Adrenal gland (tissue), 9 donors: ENCODE measurements at regions not wholly inside any gene's neighbourhood (a gene's known extent, or its start where the extent isn't known, plus 50 kb on each side); places are given as distances from the start of the nearest gene placed in this dataset.
"Not testable (repeated sequence)": the region's sequence is repeated elsewhere in the genome, so short reads cannot be mapped to it uniquely, and the experiment has no call there.

Source experiments
- DNase-seq, 7 donors: peaks; one replicate each; pipeline ENCODE4 v3.0.0-alpha.2; 2019 to 2020
- H3K27ac ChIP-seq, 5 donors: fragments of 200-600 bp; sonication (generic) in 4 of 5; 1 replicate in 3 of 5; 2 replicates in 2 of 5; pipeline versions ENCODE4 v1.5.1 to v1.8.0; 2016 to 2020; ENCODE audit warnings: mild to moderate bottlenecking in 1 of 5
- H3K27me3 ChIP-seq: fragments of 200-600 bp; 2 replicates; pipeline ENCODE4 v1.8.0; 2021
- H3K36me3 ChIP-seq, 2 donors: fragments of 200-600 bp; replicated peaks in 1 of 2; 1 replicate in 1 of 2; 2 replicates in 1 of 2; pipeline versions ENCODE4 v1.5.1 to v1.8.0; 2018 to 2022
- H3K4me1 ChIP-seq, 2 donors: fragments of 200-600 bp; replicated peaks in 1 of 2; 1 replicate in 1 of 2; 2 replicates in 1 of 2; pipeline versions ENCODE4 v1.5.1 to v1.8.0; 2018 to 2021
- H3K4me3 ChIP-seq, 4 donors: fragments of 200-600 bp; sonication (generic) in 3 of 4; one replicate each; pipeline ENCODE4 v1.5.1; 2016 to 2018
- H3K9me3 ChIP-seq, 3 donors: fragments of 200-600 bp; sonication (generic) in 1 of 3; replicated peaks in 1 of 3; 1 replicate in 2 of 3; 2 replicates in 1 of 3; pipeline versions ENCODE4 v1.5.1 to v1.8.0; 2016 to 2021
- POLR2A ChIP-seq, 2 donors: fragments of 450-650 bp; IDR thresholded peaks; one replicate each; pipeline ENCODE4 v1.6.1; 2017; ENCODE audit warnings: antibody characterized with exemption in 2 of 2, mild to moderate bottlenecking in 2 of 2, moderate library complexity in 1 of 2
- WGBS, 4 donors: extraction: QIAGEN DNeasy Blood & Tissue Kit in 2 of 4; methylation state at CpG; one replicate each; pipeline versions ENCODE4 v1.1.5 to v1.1.7; 2013 to 2017; 5-methylcytosine and 5-hydroxymethylcytosine counted together
- intact Hi-C, 2 donors: fragments of 100-400 bp; cut with DNase I; formaldehyde crosslinking; loops; one replicate each; pipeline versions ENCODE4 v1.14.1 to v1.15.0; 2022 to 2023
- TF ChIP-seq, protein P1 (sequence below), 6 experiments: fragments of 450-650 bp in 4 of 6; fragments of 200-600 bp in 2 of 6; sonication (generic) in 1 of 6; IDR thresholded peaks; 1 replicate in 5 of 6; 2 replicates in 1 of 6; pipeline versions ENCODE4 v1.5.1 to v1.8.0; 2016 to 2021; ENCODE audit warnings: antibody characterized with exemption in 6 of 6, mild to moderate bottlenecking in 2 of 6, moderate library complexity in 1 of 6
- donor health status: healthy with polysubstance abuse.
- donor health status: Bipolar disorder and iron deficiency.
- donor health status: DM: yes; HTN: yes; CAD: no.
- donor health status: DM: no; HTN: no; CAD: no.
- donor health status: DM: no; HTN: no; CAD: no.

DNA sequence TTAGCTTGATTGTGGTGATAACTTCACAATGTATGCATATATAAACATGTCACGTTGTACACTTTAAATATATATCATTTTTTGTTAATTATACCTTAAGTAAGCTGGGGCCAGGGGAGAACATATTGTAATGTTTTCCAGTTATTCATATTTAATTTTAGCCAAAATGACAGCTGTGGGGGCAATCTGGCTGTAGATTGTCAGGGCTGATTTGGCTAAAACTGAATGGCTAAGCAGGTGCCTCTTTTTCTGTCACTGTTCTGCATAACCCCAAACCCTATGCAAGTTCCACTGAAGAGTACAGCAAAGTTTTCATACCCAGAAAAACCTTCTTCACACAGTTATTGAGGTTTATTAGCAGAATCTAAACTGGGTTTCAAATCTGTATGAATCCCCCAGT, 318.2 kb downstream of the PTPRC start:
- H3K27ac ChIP-seq, result no peak overlapping the region
- H3K36me3 ChIP-seq, result no peaks in the 10 kb centered on the region
- intact Hi-C loops, result no loop called here
- no peaks in the 10 kb centered on the region for H3K4me1 ChIP-seq
- WGBS, 4 donors, result 66 to 81% (median 69%) methylated on average over 1 of the region's 1 CpG
- peaks cover 0 to 7% (median 0%) of the 10 kb centered on the region in 3 donors for H3K9me3 ChIP-seq
- H3K4me3 ChIP-seq, result no peak overlapping the region
- no peaks in the 10 kb centered on the region for H3K27me3 ChIP-seq
- no peak for DNase-seq
- TF ChIP-seq, protein P1, sequence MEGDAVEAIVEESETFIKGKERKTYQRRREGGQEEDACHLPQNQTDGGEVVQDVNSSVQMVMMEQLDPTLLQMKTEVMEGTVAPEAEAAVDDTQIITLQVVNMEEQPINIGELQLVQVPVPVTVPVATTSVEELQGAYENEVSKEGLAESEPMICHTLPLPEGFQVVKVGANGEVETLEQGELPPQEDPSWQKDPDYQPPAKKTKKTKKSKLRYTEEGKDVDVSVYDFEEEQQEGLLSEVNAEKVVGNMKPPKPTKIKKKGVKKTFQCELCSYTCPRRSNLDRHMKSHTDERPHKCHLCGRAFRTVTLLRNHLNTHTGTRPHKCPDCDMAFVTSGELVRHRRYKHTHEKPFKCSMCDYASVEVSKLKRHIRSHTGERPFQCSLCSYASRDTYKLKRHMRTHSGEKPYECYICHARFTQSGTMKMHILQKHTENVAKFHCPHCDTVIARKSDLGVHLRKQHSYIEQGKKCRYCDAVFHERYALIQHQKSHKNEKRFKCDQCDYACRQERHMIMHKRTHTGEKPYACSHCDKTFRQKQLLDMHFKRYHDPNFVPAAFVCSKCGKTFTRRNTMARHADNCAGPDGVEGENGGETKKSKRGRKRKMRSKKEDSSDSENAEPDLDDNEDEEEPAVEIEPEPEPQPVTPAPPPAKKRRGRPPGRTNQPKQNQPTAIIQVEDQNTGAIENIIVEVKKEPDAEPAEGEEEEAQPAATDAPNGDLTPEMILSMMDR (IDR thresholded peaks at IDR 0.05), result no peak
- no peak for TF ChIP-seq POLR2A (IDR thresholded peaks at IDR 0.05)

DNA sequence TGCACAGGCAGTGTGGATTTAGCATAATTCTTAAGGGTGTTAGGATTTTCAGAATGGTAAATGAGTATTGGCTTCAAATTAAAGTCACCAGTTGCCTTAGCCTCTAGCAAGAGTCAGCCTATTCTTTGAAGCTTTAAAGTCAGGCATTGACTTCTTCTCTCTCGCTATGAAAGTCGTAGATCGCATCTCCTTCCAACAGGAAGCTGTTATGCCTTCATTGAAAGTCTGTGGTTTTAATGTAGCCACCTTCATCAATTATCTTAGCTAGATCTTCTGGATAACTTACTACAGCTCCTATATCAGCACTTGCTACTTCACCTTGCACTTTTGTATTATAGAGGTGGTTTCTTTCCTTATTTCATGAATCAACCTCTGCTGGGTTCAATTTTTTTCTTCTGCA, 320.2 kb downstream of the PTPRC start:
- Histone ChIP-seq H3K9me3 (peaks cover 0 to 7% (median 0%) of the 10 kb centered on the region in 3 donors), H3K4me1 (no peaks in the 10 kb centered on the region), H3K36me3 (no peaks in the 10 kb centered on the region), H3K27me3 (no peaks in the 10 kb centered on the region), H3K4me3 (no peak overlapping the region), H3K27ac (no peak overlapping the region)
- TF ChIP-seq, protein P1 (IDR thresholded peaks at IDR 0.05), result no peak
- TF ChIP-seq POLR2A (IDR thresholded peaks at IDR 0.05), result no peak
- DNase-seq, result no peak
- intact Hi-C loops, result no loop called here
- WGBS, 4 donors, result 87 to 97% (median 92%) methylated on average over 3 of the region's 3 CpGs

DNA sequence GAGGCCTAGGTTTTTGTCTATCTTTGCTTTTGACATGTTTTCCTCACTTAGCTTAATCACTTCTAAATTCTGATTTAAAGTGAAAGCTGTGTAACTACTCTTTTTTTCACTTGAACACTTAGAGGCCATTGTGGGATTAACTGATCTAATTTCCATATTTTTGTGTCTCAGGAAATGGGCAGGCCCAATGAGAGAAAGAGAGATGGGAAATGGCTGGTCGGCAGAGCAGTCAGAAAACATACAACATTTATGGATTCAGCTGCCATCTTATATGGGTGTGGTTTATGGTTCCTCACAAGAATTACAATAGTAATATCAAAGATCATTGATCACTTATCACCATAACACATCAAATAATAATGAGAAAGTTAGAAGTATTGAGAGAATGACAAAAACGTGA, 320.8 kb downstream of the PTPRC start:
- peaks cover 0 to 7% (median 0%) of the 10 kb centered on the region in 3 donors for H3K9me3 ChIP-seq
- DNase-seq, result no peak
- H3K27ac ChIP-seq, result no peak overlapping the region
- H3K36me3 ChIP-seq, result no peaks in the 10 kb centered on the region
- TF ChIP-seq, protein P1 (IDR thresholded peaks at IDR 0.05), result no peak
- WGBS, 4 donors, result 64 to 86% (median 79%) methylated on average over 2 of the region's 2 CpGs
- H3K27me3 ChIP-seq, result no peaks in the 10 kb centered on the region
- no peaks in the 10 kb centered on the region for H3K4me1 ChIP-seq
- H3K4me3 ChIP-seq, result no peak overlapping the region
- intact Hi-C loops, result no loop called here

DNA sequence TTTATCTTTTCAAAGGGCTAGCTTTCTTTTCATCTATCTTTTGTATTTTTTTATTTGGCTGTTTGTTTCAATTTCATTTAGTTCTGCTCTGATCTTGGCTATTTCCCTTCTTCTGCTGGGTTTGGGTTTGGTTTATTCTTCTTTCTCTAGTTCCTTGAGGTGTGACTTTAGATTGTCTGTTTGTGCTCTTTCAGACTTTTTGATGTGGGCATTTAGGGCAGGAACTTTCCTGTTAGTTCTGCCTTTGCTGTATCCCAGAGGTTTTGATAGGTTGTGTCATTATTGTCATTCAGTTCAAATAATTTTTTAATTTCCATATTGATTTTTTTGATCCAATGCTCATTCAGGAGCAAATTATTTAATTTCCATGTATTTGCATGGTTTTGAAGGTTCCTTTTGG, 325.0 kb downstream of the PTPRC start:
- H3K4me1 ChIP-seq, H3K27me3 ChIP-seq, H3K36me3 ChIP-seq, intact Hi-C loops, H3K9me3 ChIP-seq, H3K4me3 ChIP-seq, DNase-seq, H3K27ac ChIP-seq: not testable (repeated sequence)

DNA sequence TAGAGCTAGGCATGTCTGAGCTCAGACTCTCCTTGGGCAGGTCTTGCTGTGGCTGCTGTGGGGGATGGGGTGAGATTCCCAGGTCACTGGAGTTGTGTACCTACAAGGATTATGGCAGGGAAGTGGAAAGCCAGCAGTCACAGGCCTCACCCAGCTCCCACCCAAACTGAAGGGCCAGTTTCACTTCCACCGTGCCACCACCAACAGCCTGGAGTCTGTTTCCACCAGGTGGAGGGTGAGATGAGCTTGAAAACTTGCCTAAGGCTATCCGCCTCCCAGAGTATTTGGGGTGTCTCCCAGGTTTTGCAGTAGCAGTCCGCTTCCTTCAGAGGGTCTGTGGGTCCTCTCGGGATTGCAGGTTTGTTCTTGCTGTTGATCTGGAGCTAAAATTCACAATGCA, 327.7 kb downstream of the PTPRC start:
- no peaks in the 10 kb centered on the region for H3K36me3 ChIP-seq
- H3K27me3 ChIP-seq, result no peaks in the 10 kb centered on the region
- peaks cover 0 to 6% (median 0%) of the 10 kb centered on the region in 3 donors for H3K9me3 ChIP-seq
- no peak overlapping the region for H3K27ac ChIP-seq
- intact Hi-C loops, result no loop called here
- H3K4me3 ChIP-seq, result no peak overlapping the region
- H3K4me1 ChIP-seq, result no peaks in the 10 kb centered on the region
- no peak for DNase-seq
- WGBS, 4 donors, result 79 to 97% (median 82%) methylated on average over 2 to 4 of the region's 4 CpGs
- no peak for TF ChIP-seq POLR2A (IDR thresholded peaks at IDR 0.05)
- TF ChIP-seq, protein P1 (IDR thresholded peaks at IDR 0.05), result no peak
